Erythroblast (primary cell): ENCODE measurements at regions not wholly inside any gene's neighbourhood (a gene's known extent, or its start where the extent isn't known, plus 50 kb on each side); places are given as distances from the start of the nearest gene placed in this dataset.

Experiments used
- DNase-seq, 2 experiments: peaks; one replicate each; lab custom pipeline; 2025; lab: John Stamatoyannopoulos, UW
- GATA1 ChIP-seq: IDR thresholded peaks from 2 replicates; pipeline ENCODE4 v1.6.1; 2011; ENCODE audit warnings: low read depth, mild to moderate bottlenecking, control low read depth, low read length, moderate library complexity
- POLR2A ChIP-seq: IDR thresholded peaks from 2 replicates; pipeline ENCODE4 v1.6.1; 2011; ENCODE audit warnings: mild to moderate bottlenecking, low read length

DNA sequence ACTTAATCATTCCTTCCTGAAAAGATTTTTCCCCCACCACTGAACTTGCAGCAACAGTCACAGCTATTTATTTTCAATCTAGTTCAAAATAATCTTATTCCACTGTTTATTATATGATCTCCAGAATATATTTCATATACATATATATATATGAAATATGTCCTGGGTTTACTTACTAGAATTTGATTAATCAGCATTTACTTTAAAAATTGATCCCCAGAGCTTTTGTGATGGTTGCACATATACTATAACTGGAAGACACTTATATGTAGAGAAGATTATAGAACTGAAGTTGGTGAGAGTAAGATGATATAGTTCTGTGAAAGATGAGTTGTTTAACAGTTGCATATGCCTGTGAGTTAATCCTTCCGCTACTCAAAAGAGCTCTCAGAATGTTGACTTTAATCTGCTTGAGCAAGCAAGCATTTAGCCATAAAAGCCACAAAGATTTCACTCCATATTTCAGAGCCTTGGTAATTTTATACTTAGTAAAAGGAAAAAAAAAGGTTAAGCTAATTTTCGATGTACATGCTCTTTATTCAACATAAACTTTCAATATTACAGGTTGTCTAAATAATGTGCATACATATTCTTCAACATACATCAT is 399.3 kb upstream of the CDH9 start:
- TF ChIP-seq POLR2A (no peak), GATA1 (no peak)
- DNase-seq: no peak

GRCh38 chr5:27434335-27434734 is 395.9 kb upstream of the CDH9 start:
- TF ChIP-seq POLR2A: no peak
- TF ChIP-seq GATA1: no peak
- no peak for DNase-seq

DNA sequence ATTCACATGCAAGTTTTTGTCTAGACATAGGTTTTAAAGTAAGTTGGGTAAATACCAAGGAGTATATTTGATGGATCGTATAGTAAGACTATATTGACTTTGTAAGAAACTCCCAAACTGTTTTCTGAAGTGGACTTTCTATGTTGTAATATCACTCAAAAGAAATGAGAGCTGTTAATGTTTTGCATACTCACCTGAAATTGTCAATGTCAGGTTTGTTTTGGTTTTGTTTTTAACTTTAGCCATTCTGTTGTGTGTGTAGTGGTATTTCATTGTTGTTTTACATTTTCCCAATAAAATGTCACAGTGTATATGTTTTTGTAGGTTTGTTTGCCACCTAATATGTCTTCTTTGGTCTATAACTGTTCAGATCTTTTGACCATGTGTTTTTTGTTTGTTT is 375.7 kb upstream of the CDH9 start:
- TF ChIP-seq POLR2A (no peak), GATA1 (no peak)
- no peak for DNase-seq

GRCh38 chr5:27412384-27412783 is 374.0 kb upstream of the CDH9 start:
- DNase-seq: no peak

GRCh38 chr5:27406020-27406419 is 367.6 kb upstream of the CDH9 start:
- no peak for TF ChIP-seq POLR2A
- no peak for TF ChIP-seq GATA1
- DNase-seq: no peak

More at GRCh38 chr5:27412384-27412783, 374.0 kb upstream of the CDH9 start:
- TF ChIP-seq POLR2A (no peak), GATA1 (no peak)

DNA sequence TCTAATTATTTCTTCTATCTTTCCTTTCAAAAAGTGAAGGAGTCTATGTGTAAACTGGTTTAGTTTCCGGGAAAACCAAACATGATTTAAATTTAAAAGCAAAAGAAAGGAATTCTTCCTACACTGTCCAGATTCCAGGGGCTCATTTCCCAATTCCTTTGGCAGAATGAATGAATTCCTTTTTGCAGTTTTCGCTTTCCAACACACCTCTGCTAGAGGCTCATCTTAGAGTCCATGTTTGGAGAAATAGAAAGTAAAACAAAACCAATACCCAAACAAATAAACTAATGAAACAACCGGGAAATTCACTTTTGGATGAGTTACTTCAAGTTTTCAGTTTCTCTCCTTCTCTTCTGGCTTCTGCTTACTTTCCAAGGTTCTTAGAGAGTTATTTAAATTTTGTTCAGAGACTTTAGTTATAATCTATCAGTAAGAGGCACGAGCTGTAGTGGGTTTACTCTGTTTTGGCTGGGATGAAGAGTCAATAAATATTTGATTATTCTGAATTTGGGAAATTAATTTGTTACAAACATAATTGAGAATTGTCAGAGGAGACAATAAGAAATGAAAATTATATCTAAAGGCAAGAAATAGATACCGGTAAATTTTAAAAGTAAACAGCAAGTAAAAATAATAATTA is 365.0 kb upstream of the CDH9 start:
- TF ChIP-seq GATA1 (no peak), POLR2A (no peak)
- no peak for DNase-seq

GRCh38 chr5:27402828-27403227 is 364.4 kb upstream of the CDH9 start:
- DNase-seq: no peak
- TF ChIP-seq GATA1 (no peak), POLR2A (no peak)

GRCh38 chr5:27396998-27397397 is 358.6 kb upstream of the CDH9 start:
- TF ChIP-seq GATA1 (no peak), POLR2A (no peak)
- DNase-seq: no peak

DNA sequence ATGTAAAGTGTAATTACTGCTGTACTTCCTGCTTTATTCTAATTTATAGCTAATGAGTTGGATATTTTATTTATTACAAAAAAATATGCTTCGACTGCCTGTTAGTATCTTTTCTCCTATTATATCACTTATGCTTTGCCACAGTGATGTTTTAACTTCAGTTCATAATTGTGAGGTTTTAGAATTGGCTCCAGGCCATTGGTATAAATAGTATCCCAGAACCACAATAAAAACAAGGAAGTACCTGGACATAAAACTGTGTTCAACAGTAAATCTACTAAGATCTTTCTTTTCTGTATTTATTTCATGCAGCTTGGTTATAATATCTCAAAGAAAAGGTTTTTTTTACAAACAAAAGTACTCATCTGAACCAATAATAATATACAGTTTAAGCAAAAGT is 354.3 kb upstream of the CDH9 start:
- DNase-seq: no peak
- TF ChIP-seq GATA1 (no peak), POLR2A (no peak)

- DNase-seq: no peak
- no peak for TF ChIP-seq POLR2A
- no peak for TF ChIP-seq GATA1
Measured at GRCh38 chr5:27389696-27390095, 351.3 kb upstream of the CDH9 start.

GRCh38 chr5:27388755-27389154 is 350.4 kb upstream of the CDH9 start:
- TF ChIP-seq POLR2A (no peak), GATA1 (no peak)
- no peak for DNase-seq

GRCh38 chr5:27387535-27388073 is 349.2 kb upstream of the CDH9 start:
- TF ChIP-seq POLR2A (no peak), GATA1 (no peak)
- no peak for DNase-seq

GRCh38 chr5:27381686-27382085 is 343.3 kb upstream of the CDH9 start:
- TF ChIP-seq POLR2A (no peak), GATA1 (no peak)
- DNase-seq: no peak

- TF ChIP-seq POLR2A (no peak), GATA1 (no peak)
- DNase-seq: no peak
Measured at GRCh38 chr5:27377626-27378025, 339.2 kb upstream of the CDH9 start.
